BLaER1 (cell line): ENCODE measurements at regions not wholly inside any gene's neighbourhood (a gene's known extent, or its start where the extent isn't known, plus 50 kb on each side); places are given as distances from the start of the nearest gene placed in this dataset.

Source experiments
- H3K27ac ChIP-seq: shearing (Covaris generic); formaldehyde crosslinking; 2 replicates; pipeline ENCODE4 v1.8.1; 2022
- H3K27me3 ChIP-seq: shearing (Covaris generic); formaldehyde crosslinking; 2 replicates; pipeline ENCODE4 v1.8.1; 2022
- H3K36me3 ChIP-seq: shearing (Covaris generic); formaldehyde crosslinking; 2 replicates; pipeline ENCODE4 v1.8.1; 2022
- H3K4me1 ChIP-seq: shearing (Covaris generic); formaldehyde crosslinking; 2 replicates; pipeline ENCODE4 v1.8.1; 2022
- H3K4me2 ChIP-seq: shearing (Covaris generic); formaldehyde crosslinking; 2 replicates; pipeline ENCODE4 v1.8.1; 2022
- H3K4me3 ChIP-seq: shearing (Covaris generic); formaldehyde crosslinking; 2 replicates; pipeline ENCODE4 v1.8.1; 2022
- H3K9ac ChIP-seq: shearing (Covaris generic); formaldehyde crosslinking; 2 replicates; pipeline ENCODE4 v1.8.1; 2022
- H3K9me3 ChIP-seq: shearing (Covaris generic); formaldehyde crosslinking; 2 replicates; pipeline ENCODE4 v1.8.1; 2022
- H4K20me1 ChIP-seq: shearing (Covaris generic); formaldehyde crosslinking; 2 replicates; pipeline ENCODE4 v1.8.1; 2022
- Cebpa-rat ChIP-seq: shearing (Covaris generic); IDR thresholded peaks from 2 replicates; pipeline ENCODE4 v1.8.1; 2022

DNA sequence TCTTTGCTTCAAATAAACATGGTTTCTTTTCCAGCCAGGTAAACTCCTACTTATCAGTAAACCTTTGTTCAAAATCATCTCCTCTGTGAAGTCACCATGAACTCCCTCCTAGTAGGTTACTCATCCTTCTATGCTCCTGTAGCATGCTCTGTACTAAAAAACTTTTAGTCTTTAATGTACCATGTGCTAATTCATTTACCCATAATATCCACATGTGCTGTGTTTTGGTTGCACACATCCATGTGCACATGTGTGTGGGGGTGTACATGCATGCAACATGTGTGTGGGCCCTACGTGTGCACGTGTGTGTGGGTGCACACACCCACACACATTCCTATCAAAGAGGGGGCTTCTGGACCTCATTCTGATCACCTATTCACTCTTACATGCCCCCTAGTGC is 259.9 kb upstream of the SP4 start:
- no peaks in the 10 kb centered on the region for H3K36me3 ChIP-seq
- H4K20me1 ChIP-seq, result no peaks in the 10 kb centered on the region
- no peaks in the 10 kb centered on the region for H3K27me3 ChIP-seq
- no peak overlapping the region for H3K4me2 ChIP-seq
- no peak overlapping the region for H3K4me3 ChIP-seq
- H3K4me1 ChIP-seq, result no peaks in the 10 kb centered on the region
- H3K9ac ChIP-seq, result no peak overlapping the region
- no peak overlapping the region for H3K27ac ChIP-seq
- no peak for TF ChIP-seq Cebpa-rat
- H3K9me3 ChIP-seq, result 0 out of 2 replicates have a peak, but pooled peaks cover 7% of the 10 kb centered on the region

DNA sequence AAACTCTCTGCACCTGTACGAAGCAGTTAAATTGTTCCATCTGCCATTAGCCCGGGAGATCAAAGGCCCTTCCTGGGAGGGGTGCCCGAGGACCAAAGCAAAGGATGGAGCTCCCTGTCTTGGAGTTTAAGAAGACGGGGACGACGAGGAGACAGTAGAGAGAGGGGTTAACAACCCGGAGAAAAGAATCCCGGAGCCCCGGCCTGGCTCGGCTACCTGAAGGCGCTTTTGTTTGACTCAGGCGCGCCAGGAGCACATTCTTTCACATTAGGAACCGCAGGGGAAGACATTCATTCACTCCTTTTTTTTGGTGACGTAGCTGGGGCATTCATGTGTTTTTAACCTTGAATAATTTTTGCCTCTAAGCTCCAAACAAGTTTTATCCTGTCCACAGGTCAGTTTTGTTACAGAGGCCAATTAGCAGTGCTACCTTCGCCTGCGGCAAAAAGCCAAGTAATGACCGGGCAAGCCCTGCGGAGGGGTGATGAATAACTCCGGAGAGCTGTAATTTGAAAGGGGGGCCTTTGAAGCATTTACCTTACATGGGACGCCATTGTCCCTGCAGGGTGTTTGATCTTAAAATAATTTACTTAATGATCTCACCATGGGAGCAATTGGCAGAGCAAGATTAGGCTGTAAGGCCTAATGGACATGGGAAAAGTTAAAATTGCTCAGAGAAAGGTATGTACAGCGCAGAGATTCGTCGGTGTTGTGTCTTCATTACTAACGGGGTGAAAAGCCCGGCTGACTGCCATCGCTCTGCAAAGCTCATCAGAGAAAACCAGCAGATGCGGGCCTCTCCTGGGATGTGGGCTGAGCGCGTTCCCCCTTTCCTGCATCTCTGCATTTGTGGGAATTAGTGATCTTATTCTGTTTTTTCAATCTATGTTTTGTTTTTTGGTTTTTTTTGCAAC is 258.0 kb upstream of the SP4 start:
- H3K36me3 ChIP-seq, result no peaks in the 10 kb centered on the region
- no peak overlapping the region for H3K4me2 ChIP-seq
- TF ChIP-seq Cebpa-rat, result no peak
- H4K20me1 ChIP-seq, result no peaks in the 10 kb centered on the region
- no peak overlapping the region for H3K9ac ChIP-seq
- H3K27ac ChIP-seq, result no peak overlapping the region
- no peaks in the 10 kb centered on the region for H3K27me3 ChIP-seq
- 0 out of 2 replicates have a peak, but pooled peaks cover 3% of the 10 kb centered on the region for H3K9me3 ChIP-seq
- H3K4me1 ChIP-seq, result no peaks in the 10 kb centered on the region
- H3K4me3 ChIP-seq, result no peak overlapping the region

DNA sequence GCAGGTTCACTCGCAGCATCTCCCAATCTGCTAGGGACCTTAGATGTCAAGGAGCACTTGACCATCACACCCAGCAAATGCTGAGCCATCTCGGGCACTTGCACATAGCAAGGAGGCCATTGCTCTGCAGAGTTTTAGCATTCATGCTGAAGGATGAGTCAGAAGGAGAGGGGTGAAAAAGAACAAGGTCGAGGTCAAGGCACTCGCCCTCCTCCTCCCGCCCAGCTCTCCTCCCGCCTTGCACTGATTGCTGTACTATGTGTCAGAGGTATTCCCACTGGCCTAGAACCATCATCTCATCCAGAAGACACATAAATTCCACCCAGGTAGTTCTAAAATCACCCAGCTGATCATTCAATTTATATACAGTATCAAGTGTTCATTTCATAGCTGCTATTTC is 255.1 kb upstream of the SP4 start:
- H3K9me3 ChIP-seq, result no peaks in the 10 kb centered on the region
- TF ChIP-seq Cebpa-rat, result no peak
- H3K9ac ChIP-seq, result no peak overlapping the region
- no peaks in the 10 kb centered on the region for H3K36me3 ChIP-seq
- no peak overlapping the region for H3K27ac ChIP-seq
- H4K20me1 ChIP-seq, result no peaks in the 10 kb centered on the region
- H3K4me3 ChIP-seq, result no peak overlapping the region
- H3K4me1 ChIP-seq, result no peaks in the 10 kb centered on the region
- no peaks in the 10 kb centered on the region for H3K27me3 ChIP-seq
- no peak overlapping the region for H3K4me2 ChIP-seq

DNA sequence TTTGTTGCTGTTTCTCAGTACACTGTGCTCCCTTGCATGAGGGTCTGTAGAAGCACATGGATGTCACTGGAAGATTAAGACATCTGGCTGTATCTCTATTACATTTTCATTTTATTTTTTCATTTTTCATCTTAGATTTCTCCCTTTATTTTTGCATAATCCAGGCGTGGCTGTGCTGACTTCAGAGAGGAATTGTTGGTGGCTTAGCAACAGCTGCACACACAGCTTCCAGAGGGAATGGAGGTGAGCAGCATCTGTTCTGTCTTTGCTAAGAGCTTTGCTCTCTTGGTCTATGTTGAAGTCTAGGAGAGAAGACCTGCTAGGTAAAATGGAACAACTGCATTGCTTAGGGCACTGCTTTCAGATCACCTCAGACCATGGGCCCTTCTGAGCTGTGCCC is 254.4 kb upstream of the SP4 start:
- H3K4me2 ChIP-seq, result no peak overlapping the region
- H3K4me3 ChIP-seq, result no peak overlapping the region
- no peaks in the 10 kb centered on the region for H3K36me3 ChIP-seq
- TF ChIP-seq Cebpa-rat, result no peak
- H4K20me1 ChIP-seq, result no peaks in the 10 kb centered on the region
- H3K9ac ChIP-seq, result no peak overlapping the region
- H3K4me1 ChIP-seq, result no peaks in the 10 kb centered on the region
- no peak overlapping the region for H3K27ac ChIP-seq
- no peaks in the 10 kb centered on the region for H3K9me3 ChIP-seq
- no peaks in the 10 kb centered on the region for H3K27me3 ChIP-seq

DNA sequence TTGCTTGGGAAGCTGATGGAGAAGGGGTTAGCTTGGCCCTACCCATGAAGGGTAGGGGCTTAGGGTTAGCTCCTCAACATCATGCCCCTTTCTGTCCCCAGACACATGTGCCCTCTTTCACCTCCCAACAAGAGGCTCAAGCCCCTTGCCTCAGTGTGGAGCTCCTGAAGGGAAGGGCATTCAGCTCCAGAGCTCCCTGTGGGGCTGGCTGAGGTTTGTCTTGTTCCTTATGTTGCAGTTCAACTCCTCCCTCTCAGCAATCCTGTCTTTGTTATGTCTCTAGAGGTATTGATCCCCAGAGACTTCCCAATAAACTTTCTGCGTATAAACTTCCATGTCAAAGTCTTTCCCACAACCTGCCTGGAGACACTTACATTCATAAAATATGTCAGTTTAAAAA is 252.2 kb upstream of the SP4 start:
- no peaks in the 10 kb centered on the region for H3K36me3 ChIP-seq
- no peak for TF ChIP-seq Cebpa-rat
- no peaks in the 10 kb centered on the region for H4K20me1 ChIP-seq
- H3K27ac ChIP-seq, result no peak overlapping the region
- H3K4me1 ChIP-seq, result no peaks in the 10 kb centered on the region
- no peak overlapping the region for H3K4me3 ChIP-seq
- H3K4me2 ChIP-seq, result no peak overlapping the region
- H3K27me3 ChIP-seq, result no peaks in the 10 kb centered on the region
- no peaks in the 10 kb centered on the region for H3K9me3 ChIP-seq
- H3K9ac ChIP-seq, result no peak overlapping the region

DNA sequence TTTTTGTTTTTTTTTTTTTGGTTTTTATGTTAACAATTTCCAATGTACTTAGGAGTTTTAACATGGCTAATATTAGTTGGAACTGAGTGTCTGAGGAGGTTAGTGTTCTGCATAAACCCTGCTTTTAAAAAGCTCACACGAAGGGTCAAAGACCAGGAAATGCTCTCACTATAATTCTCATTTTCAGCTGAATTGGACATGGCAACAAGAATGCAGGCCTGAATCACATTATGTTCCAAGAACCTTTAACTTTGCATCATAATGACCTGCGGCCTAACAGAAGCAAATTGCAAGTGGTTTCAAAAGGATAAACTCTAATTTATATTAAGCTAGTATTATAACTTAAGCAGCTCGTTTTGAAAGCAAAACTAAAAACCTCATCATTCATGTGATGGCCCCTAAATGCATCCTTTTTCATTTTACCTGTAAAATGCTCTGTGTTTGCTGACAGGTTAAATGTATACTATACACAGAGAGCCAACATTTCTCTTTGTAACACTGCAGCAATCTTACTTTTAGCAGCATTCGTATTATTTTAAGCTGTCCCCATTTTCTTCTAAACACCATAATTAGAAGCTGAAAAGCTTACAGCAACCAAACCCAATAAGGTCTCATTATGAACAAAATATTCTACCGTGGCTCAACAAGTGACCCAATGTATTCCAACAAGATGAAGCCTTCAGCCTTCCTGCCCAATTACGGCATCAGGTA is 242.8 kb upstream of the SP4 start:
- H3K4me3 ChIP-seq, result no peak overlapping the region
- no peak for TF ChIP-seq Cebpa-rat
- no peak overlapping the region for H3K27ac ChIP-seq
- no peaks in the 10 kb centered on the region for H3K4me1 ChIP-seq
- no peaks in the 10 kb centered on the region for H3K36me3 ChIP-seq
- no peaks in the 10 kb centered on the region for H4K20me1 ChIP-seq
- no peak overlapping the region for H3K4me2 ChIP-seq
- no peaks in the 10 kb centered on the region for H3K9me3 ChIP-seq
- H3K9ac ChIP-seq, result no peak overlapping the region
- H3K27me3 ChIP-seq, result no peaks in the 10 kb centered on the region

DNA sequence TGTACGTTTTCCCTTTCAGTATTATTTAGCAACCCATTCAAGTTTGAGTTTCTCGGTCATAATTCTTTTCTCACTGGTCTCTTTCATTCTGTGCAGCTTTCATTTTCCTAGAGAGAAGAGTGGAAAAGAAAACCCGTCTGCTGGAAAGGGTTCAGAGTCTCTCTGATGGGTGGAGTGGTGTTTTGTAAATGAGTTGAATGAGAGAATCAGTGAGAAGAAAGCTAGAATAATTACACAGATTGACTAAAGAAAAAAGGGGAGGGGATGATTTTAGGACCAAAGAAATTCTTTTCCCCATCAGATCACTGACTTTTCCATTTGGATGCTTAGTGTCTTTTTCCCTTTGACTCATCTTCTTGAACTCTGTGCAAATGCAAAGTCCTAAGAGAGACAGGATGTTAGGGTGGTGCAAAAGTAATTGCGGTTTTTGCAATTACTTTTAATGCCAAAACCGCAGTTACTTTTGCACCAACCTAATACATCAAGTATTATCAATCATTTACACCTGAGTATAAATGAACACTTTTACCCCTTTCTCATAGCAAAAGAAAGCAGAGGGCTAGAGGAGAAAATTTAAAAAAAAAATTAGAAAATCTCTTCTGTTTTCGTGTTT is 242.1 kb upstream of the SP4 start:
- Histone ChIP-seq H3K4me2 (no peak overlapping the region), H3K4me3 (no peak overlapping the region)
- TF ChIP-seq Cebpa-rat, result no peak

DNA sequence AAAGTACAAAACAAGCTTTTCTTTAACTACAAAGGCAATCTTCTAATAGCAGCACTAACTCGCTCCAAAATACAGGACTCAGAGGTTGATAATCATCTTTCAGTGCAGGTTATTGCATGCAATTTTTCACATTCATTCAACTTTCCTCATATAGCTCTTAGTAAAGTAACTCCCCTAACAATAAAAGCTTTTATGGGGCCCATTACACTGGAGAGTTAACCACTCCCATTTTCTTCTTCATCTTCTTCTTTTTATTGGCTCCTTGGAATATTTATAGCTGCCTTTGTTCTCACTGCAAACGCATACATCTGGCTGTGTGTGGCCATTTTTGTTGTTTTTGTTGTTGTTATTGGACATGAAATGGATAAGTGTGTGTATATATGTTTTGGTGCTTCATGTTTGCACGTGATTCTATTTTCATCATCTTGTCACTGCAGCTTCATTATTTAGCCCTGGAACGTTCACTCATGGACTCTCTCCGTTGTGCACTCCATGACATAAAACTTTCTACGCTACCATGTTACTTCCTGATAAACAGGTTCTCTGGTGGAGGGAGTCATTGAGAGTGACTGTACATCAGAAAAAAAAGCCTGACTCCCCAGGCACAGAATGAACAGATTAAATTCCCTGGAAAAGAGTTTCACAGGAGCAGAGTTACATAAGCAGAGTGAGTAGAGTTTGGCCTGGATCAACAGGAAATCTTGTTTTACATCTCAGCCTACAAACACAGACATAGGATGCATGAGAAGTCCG is 236.4 kb upstream of the SP4 start:
- Histone ChIP-seq H3K9ac (no peak overlapping the region), H3K27ac (no peak overlapping the region), H3K4me3 (no peak overlapping the region), H3K9me3 (no peaks in the 10 kb centered on the region), H3K4me1 (peaks cover 6% of the 10 kb centered on the region), H3K27me3 (no peaks in the 10 kb centered on the region), H4K20me1 (no peaks in the 10 kb centered on the region), H3K36me3 (no peaks in the 10 kb centered on the region), H3K4me2 (no peak overlapping the region)
- no peak for TF ChIP-seq Cebpa-rat

More for the DNA sequence above, 242.1 kb upstream of the SP4 start:
- Histone ChIP-seq H3K9me3 (no peaks in the 10 kb centered on the region), H4K20me1 (no peaks in the 10 kb centered on the region), H3K27ac (no peak overlapping the region), H3K36me3 (no peaks in the 10 kb centered on the region), H3K4me1 (no peaks in the 10 kb centered on the region), H3K27me3 (no peaks in the 10 kb centered on the region), H3K9ac (no peak overlapping the region)

DNA sequence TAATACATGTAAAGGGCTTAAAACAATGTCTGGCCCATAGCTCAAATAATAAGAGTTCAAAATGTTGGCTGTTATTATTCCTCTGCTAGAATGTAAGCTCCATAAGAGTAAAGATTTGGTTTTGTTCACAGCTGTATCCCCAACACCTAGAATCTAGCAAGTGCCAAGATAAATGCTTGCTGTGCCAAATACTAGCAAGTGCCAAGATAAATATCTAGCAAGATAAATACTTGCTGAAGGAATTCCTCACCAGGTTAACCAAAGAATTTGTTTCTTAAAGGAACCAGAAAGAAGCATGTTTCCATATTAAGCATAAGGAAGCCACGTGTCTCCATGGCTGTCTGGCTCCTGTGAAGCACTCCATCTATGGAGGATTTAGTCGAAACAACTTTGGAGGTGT is 235.2 kb upstream of the SP4 start:
- no peak for TF ChIP-seq Cebpa-rat
- no peak overlapping the region for H3K9ac ChIP-seq
- no peaks in the 10 kb centered on the region for H3K27me3 ChIP-seq
- no peaks in the 10 kb centered on the region for H3K9me3 ChIP-seq
- H3K27ac ChIP-seq, result no peak overlapping the region
- H4K20me1 ChIP-seq, result no peaks in the 10 kb centered on the region
- peaks cover 6% of the 10 kb centered on the region for H3K4me1 ChIP-seq
- H3K4me3 ChIP-seq, result no peak overlapping the region
- H3K36me3 ChIP-seq, result no peaks in the 10 kb centered on the region
- no peak overlapping the region for H3K4me2 ChIP-seq
